WTC11 (cell line): ENCODE measurements at regions not wholly inside any gene's neighbourhood (a gene's known extent, or its start where the extent isn't known, plus 50 kb on each side); places are given as distances from the start of the nearest gene placed in this dataset.

ENCODE experiments used
- ATAC-seq: fragments of 200-7000 bp; cut with Tn5 transposase; 2 replicates; pipeline ENCODE4 v1.10.0; 2021; ENCODE audit warnings: mild to moderate bottlenecking, moderate library complexity
- CTCF ChIA-PET: fragments of 300-600 bp; sonication (Branson Sonifier 250); formaldehyde crosslinking; loops from one replicate; lab custom pipeline; 2021; ENCODE audit warnings: antibody characterized with exemption; lab: Charles Lee
- POLR2A ChIA-PET: fragments of 350-600 bp; sonication (Branson Sonifier 250); formaldehyde crosslinking; loops from one replicate; lab custom pipeline; 2021; ENCODE audit warnings: antibody characterized with exemption; lab: Charles Lee
- DNase-seq: peaks from one replicate; pipeline ENCODE4 v3.0.0; 2021; ENCODE audit warnings: low spot score
- H3K27ac Mint-ChIP-seq: 2 replicates; pipeline ENCODE4 v1.8.0; 2021; ENCODE audit warnings: mixed read lengths
- H3K27me3 Mint-ChIP-seq: 2 replicates; pipeline ENCODE4 v1.8.0; 2021; ENCODE audit warnings: low read depth, mild to moderate bottlenecking, moderate library complexity, mixed read lengths
- H3K36me3 Mint-ChIP-seq: 2 replicates; pipeline ENCODE4 v1.8.0; 2021; ENCODE audit warnings: mixed read lengths
- H3K4me1 Mint-ChIP-seq: 2 replicates; pipeline ENCODE4 v1.8.0; 2022; ENCODE audit warnings: mixed read lengths
- H3K4me3 Mint-ChIP-seq: 2 replicates; pipeline ENCODE4 v1.8.0; 2021; ENCODE audit warnings: mild to moderate bottlenecking, moderate library complexity, mixed read lengths
- H3K9me3 Mint-ChIP-seq: 2 replicates; pipeline ENCODE4 v1.8.0; 2021; ENCODE audit warnings: mixed read lengths
- ATF2 ChIP-seq: sonication (generic); formaldehyde crosslinking; IDR thresholded peaks from 2 replicates; pipeline ENCODE4 v1.8.1; 2022; ENCODE audit warnings: low read depth, missing genetic modification reagents, borderline replicate concordance
- CBFB ChIP-seq: sonication (generic); formaldehyde crosslinking; IDR thresholded peaks from 2 replicates; pipeline ENCODE4 v1.8.1; 2022; ENCODE audit warnings: mild to moderate bottlenecking, low read depth, missing genetic modification reagents
- FOXJ3 ChIP-seq: sonication (generic); formaldehyde crosslinking; IDR thresholded peaks from 2 replicates; pipeline ENCODE4 v1.9.0; 2021; ENCODE audit warnings: missing genetic modification reagents, mild to moderate bottlenecking, borderline replicate concordance
- FOXK1 ChIP-seq: sonication (generic); formaldehyde crosslinking; IDR thresholded peaks from 2 replicates; pipeline ENCODE4 v1.8.0; 2022; ENCODE audit warnings: mild to moderate bottlenecking, moderate library complexity, missing genetic modification reagents
- GRHL2 ChIP-seq: fragments of 250-450 bp; sonication (Bioruptor Pico); IDR thresholded peaks from 2 replicates; pipeline ENCODE4 v1.8.0; 2022; ENCODE audit warnings: mild to moderate bottlenecking, moderate library complexity; ENCODE audit not compliant: insufficient replicate concordance, severe bottlenecking
- HMGA2 ChIP-seq: fragments of 250-450 bp; sonication (Bioruptor Pico); IDR thresholded peaks from 2 replicates; pipeline ENCODE4 v1.4.0; 2021; ENCODE audit warnings: mild to moderate bottlenecking, moderate library complexity
- NFYB ChIP-seq: sonication (generic); formaldehyde crosslinking; conservative IDR thresholded peaks from 2 replicates; pipeline ENCODE4 v1.8.0; 2022; ENCODE audit warnings: low read depth, missing genetic modification reagents
- OVOL2 ChIP-seq: fragments of 250-450 bp; sonication (Bioruptor Pico); IDR thresholded peaks from 2 replicates; pipeline ENCODE4 v1.9.0; 2021; ENCODE audit warnings: mild to moderate bottlenecking, borderline replicate concordance
- RELA ChIP-seq: sonication (generic); formaldehyde crosslinking; IDR thresholded peaks from 2 replicates; pipeline ENCODE4 v1.8.1; 2022; ENCODE audit warnings: missing genetic modification reagents, mild to moderate bottlenecking, borderline replicate concordance
- SMAD4 ChIP-seq: sonication (generic); formaldehyde crosslinking; IDR thresholded peaks from 2 replicates; pipeline ENCODE4 v1.8.0; 2022; ENCODE audit warnings: mild to moderate bottlenecking, missing genetic modification reagents
- USF2 ChIP-seq: sonication (generic); formaldehyde crosslinking; IDR thresholded peaks from 2 replicates; pipeline ENCODE4 v1.8.1; 2023; ENCODE audit warnings: mild to moderate bottlenecking, missing genetic modification reagents, moderate library complexity
- ZBTB21 ChIP-seq: sonication (generic); formaldehyde crosslinking; IDR thresholded peaks from 2 replicates; pipeline ENCODE4 v1.8.1; 2023; ENCODE audit warnings: mild to moderate bottlenecking, missing genetic modification reagents, borderline replicate concordance
- ZNF121 ChIP-seq: sonication (generic); formaldehyde crosslinking; IDR thresholded peaks from 2 replicates; pipeline ENCODE4 v1.8.0; 2023; ENCODE audit warnings: missing genetic modification reagents
- TF ChIP-seq, protein P1 (sequence below): sonication (generic); formaldehyde crosslinking; IDR thresholded peaks from 2 replicates; pipeline ENCODE4 v1.8.1; 2023; ENCODE audit warnings: mild to moderate bottlenecking, missing genetic modification reagents
- TF ChIP-seq, protein P2 (sequence below): sonication (generic); formaldehyde crosslinking; IDR thresholded peaks from 2 replicates; pipeline ENCODE4 v1.8.0; 2023; ENCODE audit warnings: missing genetic modification reagents
- TF ChIP-seq, protein P3 (sequence below): sonication (generic); formaldehyde crosslinking; IDR thresholded peaks from 2 replicates; pipeline ENCODE4 v1.8.0; 2022; ENCODE audit warnings: missing genetic modification reagents
- TF ChIP-seq, protein P4 (sequence below): fragments of 250-450 bp; sonication (Bioruptor Pico); IDR thresholded peaks from 2 replicates; pipeline ENCODE4 v1.9.0; 2021; ENCODE audit warnings: moderate library complexity, mild to moderate bottlenecking, inconsistent platforms, borderline replicate concordance
- TF ChIP-seq, protein P5 (sequence below): fragments of 250-450 bp; sonication (Bioruptor Pico); IDR thresholded peaks from 2 replicates; pipeline ENCODE4 v1.9.0; 2021; ENCODE audit warnings: mild to moderate bottlenecking
- TF ChIP-seq, protein P6 (sequence below): sonication (generic); formaldehyde crosslinking; IDR thresholded peaks from 2 replicates; pipeline ENCODE4 v1.8.1; 2023; ENCODE audit warnings: mild to moderate bottlenecking, moderate library complexity, missing genetic modification reagents

- Mint-ChIP-seq H3K4me3 (peak overlapping the region; percentile 56), H3K9me3 (peaks cover 28% of the 10 kb centered on the region), H3K27ac (peak overlapping the region; percentile 98), H3K27me3 (no peaks in the 10 kb centered on the region; the same call in 1 of the 2 replicates), H3K4me1 (peaks cover 22% of the 10 kb centered on the region), H3K36me3 (peaks cover 30% of the 10 kb centered on the region)
- TF ChIP-seq, protein P1, sequence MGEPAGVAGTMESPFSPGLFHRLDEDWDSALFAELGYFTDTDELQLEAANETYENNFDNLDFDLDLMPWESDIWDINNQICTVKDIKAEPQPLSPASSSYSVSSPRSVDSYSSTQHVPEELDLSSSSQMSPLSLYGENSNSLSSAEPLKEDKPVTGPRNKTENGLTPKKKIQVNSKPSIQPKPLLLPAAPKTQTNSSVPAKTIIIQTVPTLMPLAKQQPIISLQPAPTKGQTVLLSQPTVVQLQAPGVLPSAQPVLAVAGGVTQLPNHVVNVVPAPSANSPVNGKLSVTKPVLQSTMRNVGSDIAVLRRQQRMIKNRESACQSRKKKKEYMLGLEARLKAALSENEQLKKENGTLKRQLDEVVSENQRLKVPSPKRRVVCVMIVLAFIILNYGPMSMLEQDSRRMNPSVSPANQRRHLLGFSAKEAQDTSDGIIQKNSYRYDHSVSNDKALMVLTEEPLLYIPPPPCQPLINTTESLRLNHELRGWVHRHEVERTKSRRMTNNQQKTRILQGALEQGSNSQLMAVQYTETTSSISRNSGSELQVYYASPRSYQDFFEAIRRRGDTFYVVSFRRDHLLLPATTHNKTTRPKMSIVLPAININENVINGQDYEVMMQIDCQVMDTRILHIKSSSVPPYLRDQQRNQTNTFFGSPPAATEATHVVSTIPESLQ (CRISPR knock-in tag): no peak
- TF ChIP-seq OVOL2 (CRISPR knock-in tag): no peak
- no peak for TF ChIP-seq RELA (CRISPR knock-in tag)
- TF ChIP-seq ATF2 (CRISPR knock-in tag): no peak
- TF ChIP-seq GRHL2 (CRISPR knock-in tag): no peak
- TF ChIP-seq, protein P2, sequence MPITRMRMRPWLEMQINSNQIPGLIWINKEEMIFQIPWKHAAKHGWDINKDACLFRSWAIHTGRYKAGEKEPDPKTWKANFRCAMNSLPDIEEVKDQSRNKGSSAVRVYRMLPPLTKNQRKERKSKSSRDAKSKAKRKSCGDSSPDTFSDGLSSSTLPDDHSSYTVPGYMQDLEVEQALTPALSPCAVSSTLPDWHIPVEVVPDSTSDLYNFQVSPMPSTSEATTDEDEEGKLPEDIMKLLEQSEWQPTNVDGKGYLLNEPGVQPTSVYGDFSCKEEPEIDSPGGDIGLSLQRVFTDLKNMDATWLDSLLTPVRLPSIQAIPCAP (CRISPR knock-in tag): no peak
- no peak for TF ChIP-seq ZBTB21 (CRISPR knock-in tag)
- TF ChIP-seq NFYB (CRISPR knock-in tag): no peak
- TF ChIP-seq HMGA2 (CRISPR knock-in tag): no peak
- TF ChIP-seq ZNF121 (CRISPR knock-in tag): no peak
- TF ChIP-seq, protein P3, sequence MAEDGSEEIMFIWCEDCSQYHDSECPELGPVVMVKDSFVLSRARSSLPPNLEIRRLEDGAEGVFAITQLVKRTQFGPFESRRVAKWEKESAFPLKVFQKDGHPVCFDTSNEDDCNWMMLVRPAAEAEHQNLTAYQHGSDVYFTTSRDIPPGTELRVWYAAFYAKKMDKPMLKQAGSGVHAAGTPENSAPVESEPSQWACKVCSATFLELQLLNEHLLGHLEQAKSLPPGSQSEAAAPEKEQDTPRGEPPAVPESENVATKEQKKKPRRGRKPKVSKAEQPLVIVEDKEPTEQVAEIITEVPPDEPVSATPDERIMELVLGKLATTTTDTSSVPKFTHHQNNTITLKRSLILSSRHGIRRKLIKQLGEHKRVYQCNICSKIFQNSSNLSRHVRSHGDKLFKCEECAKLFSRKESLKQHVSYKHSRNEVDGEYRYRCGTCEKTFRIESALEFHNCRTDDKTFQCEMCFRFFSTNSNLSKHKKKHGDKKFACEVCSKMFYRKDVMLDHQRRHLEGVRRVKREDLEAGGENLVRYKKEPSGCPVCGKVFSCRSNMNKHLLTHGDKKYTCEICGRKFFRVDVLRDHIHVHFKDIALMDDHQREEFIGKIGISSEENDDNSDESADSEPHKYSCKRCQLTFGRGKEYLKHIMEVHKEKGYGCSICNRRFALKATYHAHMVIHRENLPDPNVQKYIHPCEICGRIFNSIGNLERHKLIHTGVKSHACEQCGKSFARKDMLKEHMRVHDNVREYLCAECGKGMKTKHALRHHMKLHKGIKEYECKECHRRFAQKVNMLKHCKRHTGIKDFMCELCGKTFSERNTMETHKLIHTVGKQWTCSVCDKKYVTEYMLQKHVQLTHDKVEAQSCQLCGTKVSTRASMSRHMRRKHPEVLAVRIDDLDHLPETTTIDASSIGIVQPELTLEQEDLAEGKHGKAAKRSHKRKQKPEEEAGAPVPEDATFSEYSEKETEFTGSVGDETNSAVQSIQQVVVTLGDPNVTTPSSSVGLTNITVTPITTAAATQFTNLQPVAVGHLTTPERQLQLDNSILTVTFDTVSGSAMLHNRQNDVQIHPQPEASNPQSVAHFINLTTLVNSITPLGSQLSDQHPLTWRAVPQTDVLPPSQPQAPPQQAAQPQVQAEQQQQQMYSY: no peak
- TF ChIP-seq, protein P4, sequence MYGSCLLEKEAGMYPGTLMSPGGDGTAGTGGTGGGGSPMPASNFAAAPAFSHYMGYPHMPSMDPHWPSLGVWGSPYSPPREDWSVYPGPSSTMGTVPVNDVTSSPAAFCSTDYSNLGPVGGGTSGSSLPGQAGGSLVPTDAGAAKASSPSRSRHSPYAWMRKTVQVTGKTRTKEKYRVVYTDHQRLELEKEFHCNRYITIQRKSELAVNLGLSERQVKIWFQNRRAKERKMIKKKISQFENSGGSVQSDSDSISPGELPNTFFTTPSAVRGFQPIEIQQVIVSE (CRISPR knock-in tag): no peak
- no peak for TF ChIP-seq USF2 (CRISPR knock-in tag)
- TF ChIP-seq FOXJ3: no peak
- TF ChIP-seq, protein P5, sequence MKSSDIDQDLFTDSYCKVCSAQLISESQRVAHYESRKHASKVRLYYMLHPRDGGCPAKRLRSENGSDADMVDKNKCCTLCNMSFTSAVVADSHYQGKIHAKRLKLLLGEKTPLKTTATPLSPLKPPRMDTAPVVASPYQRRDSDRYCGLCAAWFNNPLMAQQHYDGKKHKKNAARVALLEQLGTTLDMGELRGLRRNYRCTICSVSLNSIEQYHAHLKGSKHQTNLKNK: no peak
- no peak for TF ChIP-seq SMAD4 (CRISPR knock-in tag)
- no peak for TF ChIP-seq FOXK1 (CRISPR knock-in tag)
- TF ChIP-seq, protein P6, sequence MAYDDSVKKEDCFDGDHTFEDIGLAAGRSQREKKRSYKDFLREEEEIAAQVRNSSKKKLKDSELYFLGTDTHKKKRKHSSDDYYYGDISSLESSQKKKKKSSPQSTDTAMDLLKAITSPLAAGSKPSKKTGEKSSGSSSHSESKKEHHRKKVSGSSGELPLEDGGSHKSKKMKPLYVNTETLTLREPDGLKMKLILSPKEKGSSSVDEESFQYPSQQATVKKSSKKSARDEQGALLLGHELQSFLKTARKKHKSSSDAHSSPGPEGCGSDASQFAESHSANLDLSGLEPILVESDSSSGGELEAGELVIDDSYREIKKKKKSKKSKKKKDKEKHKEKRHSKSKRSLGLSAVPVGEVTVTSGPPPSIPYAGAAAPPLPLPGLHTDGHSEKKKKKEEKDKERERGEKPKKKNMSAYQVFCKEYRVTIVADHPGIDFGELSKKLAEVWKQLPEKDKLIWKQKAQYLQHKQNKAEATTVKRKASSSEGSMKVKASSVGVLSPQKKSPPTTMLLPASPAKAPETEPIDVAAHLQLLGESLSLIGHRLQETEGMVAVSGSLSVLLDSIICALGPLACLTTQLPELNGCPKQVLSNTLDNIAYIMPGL: no peak
- TF ChIP-seq CBFB (CRISPR knock-in tag): no peak
- ChIA-PET CTCF (no interaction called here), POLR2A (no interaction called here)
- ATAC-seq (peak; percentile 78), DNase-seq (peak; percentile 7)
Observed at GRCh38 chrX:5242091-5242790, 986.4 kb downstream of the NLGN4X start.
